ENCODE measurements at regions not wholly inside any gene's neighbourhood (a gene's known extent, or its start where the extent isn't known, plus 50 kb on each side); places are given as distances from the start of the nearest gene placed in this dataset.

DNA sequence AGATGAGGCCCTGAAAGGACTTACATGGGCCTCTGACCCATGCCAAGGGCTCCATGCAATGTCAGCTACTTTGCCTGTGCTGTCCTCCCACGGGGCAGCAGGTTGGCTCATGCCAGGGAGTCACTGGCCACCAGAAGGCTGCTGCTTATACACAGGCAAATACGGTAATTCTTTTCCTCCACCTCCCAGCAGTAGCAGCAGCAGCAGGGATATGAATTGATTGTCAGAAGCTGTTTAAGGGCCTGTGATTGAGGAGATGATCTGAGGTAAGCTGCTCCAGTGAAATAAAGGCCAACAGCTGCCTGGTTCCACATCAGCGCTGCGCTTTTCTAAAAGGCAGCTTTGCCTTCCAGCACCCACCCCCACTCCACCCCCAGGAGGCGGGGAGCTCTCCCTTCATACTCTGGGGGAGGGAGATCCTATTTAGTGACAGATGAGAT, 250.5 kb downstream of the SHQ1 start:
- TF ChIP-seq CTCF (conservative IDR thresholded peaks at IDR 0.05; ENCODE audit: low read depth in 2 of 2) = no peak
- TF ChIP-seq, protein P1, sequence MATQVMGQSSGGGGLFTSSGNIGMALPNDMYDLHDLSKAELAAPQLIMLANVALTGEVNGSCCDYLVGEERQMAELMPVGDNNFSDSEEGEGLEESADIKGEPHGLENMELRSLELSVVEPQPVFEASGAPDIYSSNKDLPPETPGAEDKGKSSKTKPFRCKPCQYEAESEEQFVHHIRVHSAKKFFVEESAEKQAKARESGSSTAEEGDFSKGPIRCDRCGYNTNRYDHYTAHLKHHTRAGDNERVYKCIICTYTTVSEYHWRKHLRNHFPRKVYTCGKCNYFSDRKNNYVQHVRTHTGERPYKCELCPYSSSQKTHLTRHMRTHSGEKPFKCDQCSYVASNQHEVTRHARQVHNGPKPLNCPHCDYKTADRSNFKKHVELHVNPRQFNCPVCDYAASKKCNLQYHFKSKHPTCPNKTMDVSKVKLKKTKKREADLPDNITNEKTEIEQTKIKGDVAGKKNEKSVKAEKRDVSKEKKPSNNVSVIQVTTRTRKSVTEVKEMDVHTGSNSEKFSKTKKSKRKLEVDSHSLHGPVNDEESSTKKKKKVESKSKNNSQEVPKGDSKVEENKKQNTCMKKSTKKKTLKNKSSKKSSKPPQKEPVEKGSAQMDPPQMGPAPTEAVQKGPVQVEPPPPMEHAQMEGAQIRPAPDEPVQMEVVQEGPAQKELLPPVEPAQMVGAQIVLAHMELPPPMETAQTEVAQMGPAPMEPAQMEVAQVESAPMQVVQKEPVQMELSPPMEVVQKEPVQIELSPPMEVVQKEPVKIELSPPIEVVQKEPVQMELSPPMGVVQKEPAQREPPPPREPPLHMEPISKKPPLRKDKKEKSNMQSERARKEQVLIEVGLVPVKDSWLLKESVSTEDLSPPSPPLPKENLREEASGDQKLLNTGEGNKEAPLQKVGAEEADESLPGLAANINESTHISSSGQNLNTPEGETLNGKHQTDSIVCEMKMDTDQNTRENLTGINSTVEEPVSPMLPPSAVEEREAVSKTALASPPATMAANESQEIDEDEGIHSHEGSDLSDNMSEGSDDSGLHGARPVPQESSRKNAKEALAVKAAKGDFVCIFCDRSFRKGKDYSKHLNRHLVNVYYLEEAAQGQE (IDR thresholded peaks at IDR 0.05; ENCODE audit: unreplicated experiment) = no peak
- no peak for TF ChIP-seq EZH2phosphoT487 (IDR thresholded peaks at IDR 0.05; ENCODE audit: unreplicated experiment)
- no peak for TF ChIP-seq EZH2 (IDR thresholded peaks at IDR 0.05; ENCODE audit: low read depth, unreplicated experiment)
- TF ChIP-seq, protein P2, sequence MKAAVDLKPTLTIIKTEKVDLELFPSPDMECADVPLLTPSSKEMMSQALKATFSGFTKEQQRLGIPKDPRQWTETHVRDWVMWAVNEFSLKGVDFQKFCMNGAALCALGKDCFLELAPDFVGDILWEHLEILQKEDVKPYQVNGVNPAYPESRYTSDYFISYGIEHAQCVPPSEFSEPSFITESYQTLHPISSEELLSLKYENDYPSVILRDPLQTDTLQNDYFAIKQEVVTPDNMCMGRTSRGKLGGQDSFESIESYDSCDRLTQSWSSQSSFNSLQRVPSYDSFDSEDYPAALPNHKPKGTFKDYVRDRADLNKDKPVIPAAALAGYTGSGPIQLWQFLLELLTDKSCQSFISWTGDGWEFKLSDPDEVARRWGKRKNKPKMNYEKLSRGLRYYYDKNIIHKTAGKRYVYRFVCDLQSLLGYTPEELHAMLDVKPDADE (IDR thresholded peaks at IDR 0.05) = no peak
- TF ChIP-seq POLR2AphosphoS5 (IDR thresholded peaks at IDR 0.05; ENCODE audit: low read depth) = no peak
- TF ChIP-seq CREB1 (CRISPR knock-in tag; IDR thresholded peaks at IDR 0.05; ENCODE audit: low read depth) = no peak
- no peak for TF ChIP-seq JUNB (IDR thresholded peaks at IDR 0.05; ENCODE audit: unreplicated experiment)
